ENCODE measurements at regions not wholly inside any gene's neighbourhood (a gene's known extent, or its start where the extent isn't known, plus 50 kb on each side); places are given as distances from the start of the nearest gene placed in this dataset.
A peak's percentile ranks its signal among the peaks of the same experiment; 100 is the strongest.

- no peak overlapping the region for H3K9ac ChIP-seq (ENCODE audit: low read length)
- POLR2A ChIA-PET, result no interaction called here
- no peak overlapping the region for H3K4me2 ChIP-seq (ENCODE audit: low read length)
- CTCF ChIA-PET, result no interaction called here
- intact Hi-C loops (cut with micrococcal nuclease), result loop anchor here (10.0 kb wide), 1 partner anchor 237 kb away; no protein-coding TSS in a partner anchor
- no peaks in the 10 kb centered on the region for H3K79me2 ChIP-seq (ENCODE audit: insufficient read depth, low read length)
- no peaks in the 10 kb centered on the region for H3K36me3 ChIP-seq (ENCODE audit: control insufficient read depth in 1 of 2, insufficient read depth in 2 of 2, low read length in 2 of 2)
- no peak overlapping the region for H3K27ac ChIP-seq (ENCODE audit: low read depth, low read length)
- no peaks in the 10 kb centered on the region for H3K27me3 ChIP-seq (ENCODE audit: insufficient read depth, low read length)
- H2AFZ ChIP-seq (ENCODE audit: low read depth, low read length, poor library complexity, severe bottlenecking), result no peak overlapping the region
- no peaks in the 10 kb centered on the region; a peak in 2 of 4 replicates for H3K4me1 ChIP-seq (ENCODE audit: control insufficient read depth in 1 of 2, insufficient read depth in 2 of 2, low read length in 2 of 2)
- H4K20me1 ChIP-seq (ENCODE audit: insufficient read depth), result no peaks in the 10 kb centered on the region
- H3K9me3 ChIP-seq (ENCODE audit: control insufficient read depth in 1 of 2, insufficient read depth in 1 of 2, low read depth in 1 of 2, low read length in 2 of 2), result no peaks in the 10 kb centered on the region
- RAD21 ChIA-PET (ENCODE audit: low non-redundant PET in 1 of 2, low total read pairs in 2 of 2, uncharacterized antibody in 2 of 2, unreplicated experiment in 2 of 2), result no interaction called here
- no peak for ATAC-seq
- H3K9me2 ChIP-seq (ENCODE audit: insufficient read depth), result no peaks in the 10 kb centered on the region
- BruUV-seq (replicated peaks), result no TSS peak
- no peak overlapping the region for H3K4me3 ChIP-seq (replicated peaks in 1 of 2; ENCODE audit: low read depth in 1 of 2, low read length in 2 of 2)
- TF ChIP-seq RAD21 (IDR thresholded peaks at IDR 0.05; ENCODE audit: low read depth), result no peak
- no peak for DNase-seq (ENCODE audit: low read depth, low spot score)
Measured at GRCh38 chr6:21348146-21348503, 245.4 kb upstream of the SOX4 start.

GRCh38 chr6:21348504-21349195, 244.9 kb upstream of the SOX4 start:
- Histone ChIP-seq H3K4me2 (ENCODE audit: low read length) (no peak overlapping the region), H3K9ac (ENCODE audit: low read length) (no peak overlapping the region), H3K27me3 (ENCODE audit: insufficient read depth, low read length) (no peaks in the 10 kb centered on the region), H3K9me3 (ENCODE audit: control insufficient read depth in 1 of 2, insufficient read depth in 1 of 2, low read depth in 1 of 2, low read length in 2 of 2) (no peaks in the 10 kb centered on the region), H3K27ac (ENCODE audit: low read depth, low read length) (no peak overlapping the region), H3K9me2 (ENCODE audit: insufficient read depth) (no peaks in the 10 kb centered on the region), H2AFZ (ENCODE audit: low read depth, low read length, poor library complexity, severe bottlenecking) (no peak overlapping the region), H3K4me3 (replicated peaks in 1 of 2; ENCODE audit: low read depth in 1 of 2, low read length in 2 of 2) (no peak overlapping the region), H4K20me1 (ENCODE audit: insufficient read depth) (no peaks in the 10 kb centered on the region), H3K36me3 (ENCODE audit: control insufficient read depth in 1 of 2, insufficient read depth in 2 of 2, low read length in 2 of 2) (no peaks in the 10 kb centered on the region), H3K4me1 (ENCODE audit: control insufficient read depth in 1 of 2, insufficient read depth in 2 of 2, low read length in 2 of 2) (no peaks in the 10 kb centered on the region; a peak in 2 of 4 replicates), H3K79me2 (ENCODE audit: insufficient read depth, low read length) (no peaks in the 10 kb centered on the region)
- DNase-seq (ENCODE audit: low read depth, low spot score) (no peak), ATAC-seq (peak; percentile 53; the same call in 1 of the 2 replicates)
- ChIA-PET CTCF (no interaction called here), RAD21 (ENCODE audit: low non-redundant PET in 1 of 2, low total read pairs in 2 of 2, uncharacterized antibody in 2 of 2, unreplicated experiment in 2 of 2) (no interaction called here), POLR2A (no interaction called here)
- intact Hi-C loops (cut with micrococcal nuclease), result loop anchor here (10.0 kb wide), 1 partner anchor 236 kb away; no protein-coding TSS in a partner anchor
- BruUV-seq (replicated peaks), result no TSS peak
- TF ChIP-seq EGR1 (IDR thresholded peaks at IDR 0.05; ENCODE audit: low read depth) (no peak), POLR2AphosphoS5 (IDR thresholded peaks at IDR 0.05; ENCODE audit: low read depth, low read length) (no peak), TCF7L2 (IDR thresholded peaks at IDR 0.05; ENCODE audit: borderline replicate concordance, extremely low read depth, insufficient read depth, insufficient read length) (no peak), CBX3 (IDR thresholded peaks at IDR 0.05; ENCODE audit: low read depth) (no peak), ATF3 (IDR thresholded peaks at IDR 0.05) (no peak), FOSL1 (IDR thresholded peaks at IDR 0.05; ENCODE audit: low read depth) (no peak), SP1 (IDR thresholded peaks at IDR 0.05; ENCODE audit: low read depth) (no peak), SIN3A (IDR thresholded peaks at IDR 0.05; ENCODE audit: low read depth) (no peak), YY1 (IDR thresholded peaks at IDR 0.05; ENCODE audit: extremely low read depth, insufficient replicate concordance, low read depth, low read length) (no peak), ZFX (IDR thresholded peaks at IDR 0.05) (no peak), MAX (IDR thresholded peaks at IDR 0.05) (no peak), ELF1 (IDR thresholded peaks at IDR 0.05; ENCODE audit: borderline replicate concordance, low read depth) (no peak), RAD21 (IDR thresholded peaks at IDR 0.05; ENCODE audit: low read depth) (no peak), SRF (IDR thresholded peaks at IDR 0.05; ENCODE audit: low read depth) (no peak), CEBPB (IDR thresholded peaks at IDR 0.05; ENCODE audit: low read depth) (no peak), ZNF274 (IDR thresholded peaks at IDR 0.05; ENCODE audit: low read depth, low read length) (no peak)
- TF ChIP-seq, protein P1, sequence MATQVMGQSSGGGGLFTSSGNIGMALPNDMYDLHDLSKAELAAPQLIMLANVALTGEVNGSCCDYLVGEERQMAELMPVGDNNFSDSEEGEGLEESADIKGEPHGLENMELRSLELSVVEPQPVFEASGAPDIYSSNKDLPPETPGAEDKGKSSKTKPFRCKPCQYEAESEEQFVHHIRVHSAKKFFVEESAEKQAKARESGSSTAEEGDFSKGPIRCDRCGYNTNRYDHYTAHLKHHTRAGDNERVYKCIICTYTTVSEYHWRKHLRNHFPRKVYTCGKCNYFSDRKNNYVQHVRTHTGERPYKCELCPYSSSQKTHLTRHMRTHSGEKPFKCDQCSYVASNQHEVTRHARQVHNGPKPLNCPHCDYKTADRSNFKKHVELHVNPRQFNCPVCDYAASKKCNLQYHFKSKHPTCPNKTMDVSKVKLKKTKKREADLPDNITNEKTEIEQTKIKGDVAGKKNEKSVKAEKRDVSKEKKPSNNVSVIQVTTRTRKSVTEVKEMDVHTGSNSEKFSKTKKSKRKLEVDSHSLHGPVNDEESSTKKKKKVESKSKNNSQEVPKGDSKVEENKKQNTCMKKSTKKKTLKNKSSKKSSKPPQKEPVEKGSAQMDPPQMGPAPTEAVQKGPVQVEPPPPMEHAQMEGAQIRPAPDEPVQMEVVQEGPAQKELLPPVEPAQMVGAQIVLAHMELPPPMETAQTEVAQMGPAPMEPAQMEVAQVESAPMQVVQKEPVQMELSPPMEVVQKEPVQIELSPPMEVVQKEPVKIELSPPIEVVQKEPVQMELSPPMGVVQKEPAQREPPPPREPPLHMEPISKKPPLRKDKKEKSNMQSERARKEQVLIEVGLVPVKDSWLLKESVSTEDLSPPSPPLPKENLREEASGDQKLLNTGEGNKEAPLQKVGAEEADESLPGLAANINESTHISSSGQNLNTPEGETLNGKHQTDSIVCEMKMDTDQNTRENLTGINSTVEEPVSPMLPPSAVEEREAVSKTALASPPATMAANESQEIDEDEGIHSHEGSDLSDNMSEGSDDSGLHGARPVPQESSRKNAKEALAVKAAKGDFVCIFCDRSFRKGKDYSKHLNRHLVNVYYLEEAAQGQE (IDR thresholded peaks at IDR 0.05; ENCODE audit: low read depth), result no peak

Data from HCT116 (cell line).